ENCODE measurements at regions not wholly inside any gene's neighbourhood (a gene's known extent, or its start where the extent isn't known, plus 50 kb on each side); places are given as distances from the start of the nearest gene placed in this dataset.

- no peak for TF ChIP-seq CTCF (IDR thresholded peaks at IDR 0.05)
- no peak for TF ChIP-seq POLR2A (IDR thresholded peaks at IDR 0.05)
Observed at GRCh38 chr6:23388086-23388783, 737.8 kb upstream of the NRSN1 start.

Measured in right lobe of liver (tissue), 4 donors.